CD4-positive, alpha-beta T cell treated with Interferon alpha-2 for 1 hour (primary cell): ENCODE measurements at regions not wholly inside any gene's neighbourhood (a gene's known extent, or its start where the extent isn't known, plus 50 kb on each side); places are given as distances from the start of the nearest gene placed in this dataset.
"Not testable (repeated sequence)": the region's sequence is repeated elsewhere in the genome, so short reads cannot be mapped to it uniquely, and the experiment has no call there.

Source experiments
- DNase-seq, 2 donors: peaks; one replicate each; pipeline ENCODE4 v3.0.0-alpha.2; 2020 to 2022

DNA sequence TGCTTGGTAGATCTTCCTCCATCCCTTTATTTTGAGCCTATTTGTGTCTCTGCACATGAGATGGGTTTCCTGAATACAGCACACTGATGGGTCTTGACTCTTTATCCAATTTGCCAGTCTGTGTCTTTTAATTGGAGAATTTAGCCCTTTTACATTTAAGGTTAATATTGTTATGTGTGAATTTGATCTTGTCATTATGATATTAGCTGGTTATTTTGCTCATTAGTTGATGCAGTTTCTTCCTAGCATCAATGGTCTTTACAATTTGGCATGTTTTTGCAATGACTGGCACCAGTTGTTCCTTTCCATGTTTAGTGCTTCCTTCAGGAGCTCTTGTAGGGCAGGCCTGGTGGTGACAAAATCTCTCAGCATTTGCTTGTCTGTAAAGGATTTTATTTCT lies 72.4 kb downstream of the HNRNPD start:
- not testable (repeated sequence) for DNase-seq

DNA sequence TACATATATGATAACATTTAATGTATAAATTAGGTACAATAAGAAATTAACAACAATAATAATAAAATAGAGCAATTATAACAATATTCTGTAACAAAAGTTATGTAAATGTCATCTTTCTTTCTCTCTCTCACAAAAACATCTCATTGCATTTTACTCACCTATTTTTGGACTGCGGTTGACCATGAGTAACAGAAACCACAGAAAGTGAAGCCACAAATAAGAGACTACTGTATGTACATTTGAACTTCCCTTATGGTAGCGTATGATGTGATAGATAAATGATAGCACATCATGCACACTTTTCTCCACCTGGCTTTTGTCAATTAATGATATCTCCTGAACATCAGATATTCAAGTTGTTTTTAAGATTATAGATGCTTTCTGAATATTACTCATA lies 80.5 kb downstream of the HNRNPD start:
- DNase-seq, result peak in 1 of 2 donors; percentile 55

DNA sequence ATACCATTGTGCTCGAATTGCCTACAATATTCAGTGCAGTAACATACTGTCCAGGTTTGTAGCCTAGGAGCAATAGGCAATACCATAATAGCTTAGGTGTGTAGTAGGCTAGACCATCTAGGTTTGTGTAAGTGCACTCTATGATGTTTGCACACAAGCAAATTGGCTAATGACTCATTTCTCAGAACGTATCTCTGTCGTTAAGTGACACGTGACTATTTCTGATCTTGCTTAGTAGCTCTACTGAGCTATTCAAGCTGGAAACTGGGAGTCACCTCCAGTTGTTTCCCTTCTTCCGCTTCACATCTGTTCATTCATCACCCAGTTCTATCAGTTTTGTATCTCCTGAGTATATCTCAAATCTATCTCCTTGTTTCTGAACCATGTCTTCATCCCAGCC lies 86.1 kb downstream of the HNRNPD start:
- no peak for DNase-seq

DNA sequence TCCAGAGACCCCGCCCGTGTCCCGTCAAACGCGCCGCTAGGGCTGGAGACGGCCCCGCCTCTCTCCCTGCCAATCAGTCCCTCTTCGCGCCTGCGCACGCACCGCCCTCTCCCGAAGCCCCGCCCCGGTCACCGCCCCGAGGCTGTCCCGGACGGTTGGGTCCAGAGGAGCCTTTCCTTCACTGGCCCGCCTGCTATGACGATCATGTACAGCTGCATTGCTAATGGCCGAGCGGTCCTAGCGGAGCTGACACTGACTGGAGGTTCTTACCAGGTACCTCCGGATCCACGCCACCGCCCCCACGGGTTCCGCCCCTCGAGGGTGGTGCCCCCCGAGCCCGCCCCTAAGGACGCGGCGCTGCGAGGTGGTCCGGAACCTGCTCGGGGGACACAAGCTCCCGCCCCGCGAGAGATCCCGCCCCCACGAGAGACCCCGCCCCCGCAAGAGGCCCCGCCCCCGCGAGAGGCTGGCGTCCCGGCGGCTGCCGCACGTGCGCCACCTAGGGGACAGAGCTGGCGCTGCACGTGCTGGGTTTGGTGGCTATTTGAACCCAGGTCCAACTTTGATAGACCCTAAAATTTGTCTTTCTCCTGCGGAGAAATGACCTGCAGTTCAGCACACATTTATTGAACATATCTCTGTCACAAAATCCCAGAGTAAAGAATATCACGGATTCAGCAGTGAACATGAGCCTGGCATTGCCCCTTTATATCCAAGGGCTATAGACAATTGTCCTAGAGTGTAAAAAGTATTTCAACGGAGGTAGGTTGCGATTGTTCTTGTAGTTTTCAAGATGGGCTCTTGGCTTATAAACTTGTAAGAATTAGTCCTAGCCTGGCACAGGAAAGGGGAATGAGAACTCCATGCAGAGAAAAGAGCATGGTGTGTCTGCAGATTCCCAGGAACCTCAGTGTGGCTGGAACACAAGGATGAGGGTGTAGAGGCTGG lies 88.7 kb downstream of the HNRNPD start:
- peak; percentile 99 to 100 for DNase-seq

DNA sequence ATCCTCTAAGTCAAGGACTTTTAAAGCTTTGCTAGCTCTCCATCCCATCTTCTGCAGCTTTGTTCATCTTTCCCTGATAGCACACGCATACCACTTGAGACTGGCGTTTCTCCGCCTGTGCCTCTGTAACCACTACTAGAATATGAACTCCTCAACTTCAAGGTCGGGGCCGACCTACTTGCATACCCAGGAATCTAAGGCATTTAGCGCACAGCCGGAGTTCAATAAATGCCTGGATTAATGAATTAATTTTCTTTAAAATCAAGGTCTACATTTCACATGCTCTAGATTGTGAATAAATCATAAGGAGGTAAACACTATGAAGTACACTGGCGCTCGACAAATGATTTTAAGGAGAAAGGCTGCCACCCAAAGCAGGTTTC lies 89.3 kb downstream of the HNRNPD start:
- no peak for DNase-seq

DNA sequence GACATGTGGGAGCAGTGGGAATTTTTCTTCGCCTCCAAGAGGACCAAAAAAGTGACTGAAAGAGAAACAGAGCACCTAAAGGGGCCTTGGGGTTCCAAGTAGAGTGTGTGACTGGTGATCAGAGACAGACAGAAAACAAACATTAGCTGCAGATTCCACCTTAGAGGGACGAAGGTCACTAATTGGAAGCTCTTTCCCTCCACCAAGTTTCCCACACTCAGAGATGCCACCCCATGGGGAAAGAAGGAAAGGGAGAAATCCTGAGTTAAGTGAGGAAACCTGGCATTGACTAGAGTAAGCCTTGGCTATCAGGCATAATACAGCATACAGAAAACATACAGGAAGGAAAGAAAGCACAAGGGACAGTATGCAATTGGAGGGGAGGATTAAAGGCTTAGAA lies 90.9 kb downstream of the HNRNPD start:
- DNase-seq, result no peak

DNA sequence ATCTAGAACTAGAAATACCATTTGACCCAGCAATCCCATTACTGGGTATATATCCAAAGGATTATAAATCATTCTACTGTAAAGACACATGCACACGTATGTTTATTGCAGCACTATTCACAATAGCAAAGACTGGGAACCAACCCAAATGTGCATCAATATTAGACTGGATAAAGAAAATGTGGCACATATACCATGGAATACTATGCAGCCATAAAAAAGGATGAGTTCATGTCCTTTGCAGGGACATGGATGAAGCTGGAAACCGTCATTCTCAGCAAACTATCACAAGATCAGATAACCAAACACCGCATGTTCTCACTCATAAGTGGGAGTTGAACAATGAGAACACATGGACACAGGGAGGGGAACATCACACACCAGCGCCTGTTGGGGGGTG lies 94.2 kb downstream of the HNRNPD start:
- DNase-seq, result not testable (repeated sequence)

DNA sequence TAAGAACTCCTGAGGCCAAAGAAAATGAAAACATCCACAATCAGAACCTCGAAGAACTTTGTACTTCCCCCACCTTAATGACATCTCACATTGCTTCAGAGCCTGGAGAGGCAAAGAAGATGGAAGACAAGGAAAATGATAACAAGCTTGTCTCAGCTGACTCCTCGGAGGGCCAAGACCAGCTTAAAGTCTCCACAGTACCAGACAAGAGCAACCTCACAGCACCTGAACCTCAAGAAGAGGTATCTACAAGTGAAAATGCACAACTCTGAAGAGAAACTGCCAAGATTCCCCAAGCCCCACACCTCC lies 97.5 kb downstream of the HNRNPD start:
- DNase-seq, result no peak

DNA sequence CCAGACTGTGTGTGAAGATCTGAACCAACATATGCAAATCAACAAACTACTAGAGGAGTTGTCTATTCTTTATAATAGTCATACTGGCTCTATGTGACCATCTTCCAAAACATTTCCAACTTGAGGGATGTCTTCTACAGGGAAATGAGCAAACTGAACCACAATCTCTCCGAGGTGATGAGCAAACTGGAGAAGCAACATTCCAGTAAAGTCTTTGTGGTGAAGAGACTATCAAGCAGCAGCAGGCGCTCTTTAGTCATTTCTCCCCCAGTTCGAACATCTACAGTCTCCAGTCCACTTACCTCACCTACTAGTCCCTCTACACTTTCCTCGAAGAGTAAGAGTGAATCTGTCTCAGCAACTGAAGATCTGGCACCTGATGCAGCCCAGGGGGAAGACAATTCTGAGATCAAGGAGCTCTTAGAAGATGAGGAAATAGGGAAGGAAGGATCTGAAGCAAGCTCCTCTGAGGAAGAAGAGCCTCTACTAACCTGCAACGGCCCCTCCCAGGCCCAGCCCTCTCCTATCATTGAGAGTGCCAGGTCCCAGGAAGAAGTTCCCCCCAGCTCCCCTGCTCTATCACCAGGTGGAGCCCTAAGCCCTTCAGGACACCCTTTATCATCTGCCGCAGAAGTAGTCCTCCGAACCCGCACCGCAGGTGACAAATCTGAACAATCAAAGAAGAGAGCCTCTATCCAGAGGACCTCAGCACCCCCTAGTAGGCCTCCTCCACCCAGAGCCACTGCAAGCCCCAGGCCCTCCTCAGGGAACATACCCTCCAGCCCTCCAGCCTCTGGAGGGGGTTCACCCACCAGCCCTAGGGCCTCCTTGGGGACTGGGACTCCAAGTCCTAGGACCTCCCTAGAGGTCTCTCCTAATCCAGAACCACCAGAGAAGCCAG lies 98.1 kb downstream of the HNRNPD start:
- DNase-seq, result peak in 1 of 2 donors; percentile 9

DNA sequence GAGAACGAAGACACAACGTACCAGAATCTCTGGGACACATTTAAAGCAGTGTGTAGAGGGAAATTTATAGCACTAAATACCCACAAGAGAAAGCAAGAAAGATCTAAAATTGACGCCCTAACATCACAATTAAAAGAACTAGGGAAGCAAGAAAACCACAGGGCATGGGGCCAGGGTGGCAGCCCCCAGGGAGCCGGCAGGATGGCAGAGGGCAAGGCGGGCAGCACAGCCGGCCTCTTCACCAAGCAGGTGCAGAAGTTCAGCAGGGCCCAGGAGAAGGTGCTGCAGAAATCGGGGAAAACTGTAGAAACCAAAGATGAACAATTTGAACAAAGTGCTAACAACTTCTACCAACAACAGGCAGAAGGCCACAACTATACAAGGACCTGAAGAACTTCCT lies 99.1 kb downstream of the HNRNPD start:
- DNase-seq, result not testable (repeated sequence)

DNA sequence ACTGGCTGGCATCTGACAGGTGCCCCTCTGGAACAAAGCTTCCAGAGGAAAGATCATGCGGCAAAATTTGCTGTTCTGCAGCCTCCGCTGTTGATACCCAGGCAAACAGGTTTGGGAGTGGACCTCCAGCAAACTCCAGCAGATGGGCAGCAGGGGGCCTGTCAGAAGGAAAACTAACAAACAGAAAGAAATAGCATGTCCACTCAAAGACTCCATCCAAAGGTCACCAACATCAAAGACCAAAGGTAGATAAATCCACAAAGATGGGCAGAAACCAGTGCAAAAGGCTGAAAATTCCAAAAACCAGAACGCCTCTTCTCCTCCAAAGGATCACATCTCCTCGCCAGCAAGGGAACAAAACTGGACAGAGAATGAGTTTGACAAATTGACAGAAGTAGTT lies 101.3 kb downstream of the HNRNPD start:
- DNase-seq, result not testable (repeated sequence)

DNA sequence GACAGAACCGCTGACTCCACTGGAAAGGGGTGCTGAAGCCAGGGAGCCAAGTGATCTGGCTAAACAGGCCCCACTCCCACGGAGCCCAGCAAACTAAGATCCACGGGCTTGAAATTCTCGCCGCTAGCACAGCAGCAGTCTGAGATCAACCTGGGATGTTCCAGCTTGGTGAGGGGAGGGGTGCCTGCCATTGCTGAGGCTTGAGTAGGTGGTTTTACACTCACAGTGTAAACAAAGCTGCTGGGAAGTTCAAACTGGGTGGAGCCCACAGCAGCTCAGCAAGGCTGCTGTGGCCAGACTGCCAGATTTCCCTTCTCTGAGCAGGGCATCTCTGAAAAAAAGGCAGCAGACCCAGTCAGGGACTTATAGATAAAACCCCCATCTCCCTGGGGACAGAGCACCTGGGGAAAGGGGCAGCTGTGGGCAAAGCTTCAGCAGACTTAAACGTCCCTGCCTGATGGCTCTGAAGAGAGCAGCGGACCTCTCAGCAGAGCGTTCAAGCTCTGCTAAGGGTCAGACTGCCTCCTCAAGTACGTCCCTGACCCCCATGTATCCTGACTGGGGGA lies 101.8 kb downstream of the HNRNPD start:
- DNase-seq, result peak in 1 of 2 donors; percentile 41

DNA sequence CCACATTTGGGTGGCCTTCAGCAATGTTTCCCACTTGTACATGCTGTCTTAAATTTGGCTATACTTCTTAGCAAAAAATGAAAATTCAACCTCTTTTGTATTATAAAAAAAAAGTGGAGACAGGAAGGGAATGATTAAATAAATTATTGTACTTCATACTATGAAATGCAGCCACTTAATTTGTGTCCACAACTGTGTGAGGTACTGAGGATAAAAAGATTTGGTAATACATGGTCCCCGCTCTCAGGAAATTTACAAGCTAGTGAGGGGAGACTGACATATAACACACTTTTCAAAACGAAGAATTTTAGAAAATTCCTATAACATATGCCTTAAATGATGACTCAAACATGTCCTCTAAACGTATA lies 105.0 kb downstream of the HNRNPD start:
- DNase-seq, result no peak

DNA sequence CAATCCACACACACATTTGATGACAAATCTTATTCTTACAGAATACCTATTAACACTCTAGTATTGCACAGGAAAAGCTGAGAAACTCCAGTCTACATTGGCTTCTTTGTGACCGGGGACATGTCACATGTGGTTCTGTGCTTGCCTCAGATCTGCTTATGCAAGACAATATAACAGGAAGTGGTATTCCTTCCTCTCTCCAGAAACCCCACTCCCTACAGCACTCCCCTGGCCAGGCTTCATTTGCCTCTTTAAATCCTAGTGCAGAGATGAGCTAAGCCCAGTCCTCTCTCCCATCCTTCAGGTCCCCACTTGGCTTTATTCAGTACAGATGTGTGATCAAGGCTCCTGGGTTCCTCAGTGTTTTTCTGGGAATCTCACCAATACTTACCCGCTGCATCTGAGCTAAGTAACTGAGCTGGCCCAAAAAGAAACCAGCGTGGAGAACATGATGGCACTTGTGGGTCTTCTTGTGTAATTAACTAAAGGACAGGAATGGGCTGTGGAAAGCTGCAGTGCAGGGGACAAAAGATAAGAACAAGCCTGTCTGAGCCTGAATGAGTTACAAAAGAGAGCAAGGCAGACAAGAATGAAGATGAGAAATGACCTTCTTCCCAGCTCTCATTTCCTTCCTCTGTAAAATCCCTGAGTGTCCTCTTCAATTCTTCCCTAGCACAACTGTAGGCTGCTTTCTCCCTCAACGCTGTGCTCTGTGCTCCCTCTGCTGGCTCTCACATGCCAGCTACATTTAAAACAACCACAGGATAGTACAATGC lies 105.6 kb downstream of the HNRNPD start:
- DNase-seq, result peak; percentile 52 to 64

DNA sequence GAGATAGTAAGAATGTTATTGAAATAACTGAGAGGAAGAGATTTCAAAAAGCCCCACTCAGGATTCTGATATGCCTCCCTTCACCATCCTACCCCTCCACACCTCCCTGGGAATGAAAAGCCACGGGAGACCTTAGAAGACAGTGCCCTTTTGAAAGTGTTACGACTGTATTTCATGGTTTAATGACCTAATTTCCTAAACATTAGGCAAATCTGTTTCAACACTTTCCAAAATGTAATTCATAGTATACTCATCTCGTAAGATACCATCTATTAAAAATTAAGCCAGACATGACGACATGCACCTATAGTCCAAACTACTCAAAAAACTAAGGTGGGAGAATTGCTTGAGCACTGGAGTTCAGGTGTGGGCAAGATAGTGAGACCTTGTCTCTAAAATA lies 106.3 kb downstream of the HNRNPD start:
- DNase-seq, result no peak

DNA sequence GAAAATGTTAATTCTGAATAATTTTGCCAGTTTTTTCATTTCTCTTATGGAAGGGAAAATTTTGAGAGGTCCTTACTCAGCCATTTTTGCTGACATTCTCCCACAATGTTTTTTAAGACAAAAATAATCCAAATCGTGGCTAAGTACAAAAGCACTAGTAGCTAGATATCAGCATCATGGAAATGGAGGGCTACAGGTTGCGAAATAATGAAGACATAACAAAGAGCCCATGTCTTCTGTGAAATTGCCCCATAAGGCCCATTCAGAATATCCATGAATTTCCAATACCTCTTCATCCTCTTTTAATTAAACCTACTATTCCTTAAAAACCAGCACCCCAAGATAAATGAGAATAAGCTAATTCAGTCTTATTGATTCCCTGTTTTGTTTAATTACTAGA lies 107.4 kb downstream of the HNRNPD start:
- DNase-seq, result no peak

DNA sequence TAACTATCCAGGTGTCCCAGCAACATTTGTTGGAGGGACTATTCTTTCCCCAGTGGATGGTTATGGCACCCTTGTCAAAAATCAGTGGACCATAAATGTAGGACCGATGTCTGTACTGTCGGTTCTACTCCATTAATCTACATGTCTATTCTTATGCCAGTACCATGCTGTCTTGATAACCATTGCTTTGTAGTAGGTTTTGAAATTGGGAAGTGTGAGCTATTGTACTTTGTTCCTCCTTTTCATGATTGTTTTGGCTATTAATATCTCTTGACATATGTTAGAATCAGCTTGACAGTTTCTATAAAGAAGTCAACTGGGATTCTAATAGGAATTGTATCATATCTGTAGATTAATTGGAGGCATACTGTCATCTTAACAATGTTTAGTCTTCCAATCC lies 112.7 kb downstream of the HNRNPD start:
- DNase-seq, result no peak

DNA sequence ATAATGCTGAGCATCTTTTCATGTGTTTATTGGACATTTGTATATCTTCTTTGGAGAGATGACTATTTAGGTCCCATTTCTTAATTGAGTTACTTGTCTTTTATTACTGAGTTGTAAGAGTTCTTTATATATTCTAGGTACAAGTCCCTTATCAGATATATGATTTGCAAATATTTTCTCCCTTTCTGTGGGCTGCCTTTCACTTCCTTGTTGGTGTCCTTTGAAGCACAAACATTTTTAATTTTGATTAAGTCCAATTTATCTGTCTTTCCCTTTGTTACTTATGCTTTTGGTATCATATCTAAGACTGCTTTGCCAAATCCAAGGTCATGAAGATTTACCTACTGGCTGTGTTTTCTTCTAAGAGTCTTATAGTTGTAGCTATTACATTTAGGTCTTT lies 113.2 kb downstream of the HNRNPD start:
- DNase-seq, result no peak

DNA sequence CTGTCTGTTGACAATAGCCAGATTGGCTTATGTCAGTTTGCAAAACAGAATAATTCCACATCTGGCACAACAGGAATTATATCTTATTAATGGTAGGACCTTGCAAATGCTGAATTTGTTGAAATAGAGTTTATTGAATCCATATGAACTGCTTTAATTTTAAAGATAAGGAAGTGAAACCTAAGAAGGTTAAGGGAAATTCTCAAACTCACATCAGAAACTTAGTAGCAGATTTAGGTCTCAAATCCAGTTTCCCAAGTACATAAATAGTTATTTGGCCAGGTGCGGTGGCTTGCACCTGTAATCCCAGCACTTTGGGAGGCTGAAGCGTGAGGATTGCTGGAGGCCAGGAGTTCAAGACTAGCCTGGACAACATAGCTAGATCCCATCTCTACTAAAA lies 117.1 kb downstream of the HNRNPD start:
- no peak for DNase-seq

DNA sequence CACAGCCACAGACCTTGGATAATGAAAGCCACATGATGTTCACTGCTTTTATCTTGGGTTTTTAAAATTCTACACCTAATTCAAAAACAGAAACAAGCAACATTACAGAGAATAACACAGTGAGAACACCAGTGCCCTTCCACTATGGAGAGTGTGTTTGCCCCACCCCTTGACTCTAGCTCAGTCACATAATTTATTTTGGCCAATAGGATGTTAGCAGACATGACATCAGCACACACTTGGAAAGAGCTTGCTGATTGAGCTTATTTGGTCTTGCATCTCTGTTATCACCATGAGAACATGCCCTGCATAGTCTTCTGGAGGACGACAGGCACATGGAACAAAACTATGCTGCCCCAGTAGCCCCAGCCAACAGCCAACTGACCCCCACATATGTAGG lies 118.1 kb downstream of the HNRNPD start:
- no peak for DNase-seq

DNA sequence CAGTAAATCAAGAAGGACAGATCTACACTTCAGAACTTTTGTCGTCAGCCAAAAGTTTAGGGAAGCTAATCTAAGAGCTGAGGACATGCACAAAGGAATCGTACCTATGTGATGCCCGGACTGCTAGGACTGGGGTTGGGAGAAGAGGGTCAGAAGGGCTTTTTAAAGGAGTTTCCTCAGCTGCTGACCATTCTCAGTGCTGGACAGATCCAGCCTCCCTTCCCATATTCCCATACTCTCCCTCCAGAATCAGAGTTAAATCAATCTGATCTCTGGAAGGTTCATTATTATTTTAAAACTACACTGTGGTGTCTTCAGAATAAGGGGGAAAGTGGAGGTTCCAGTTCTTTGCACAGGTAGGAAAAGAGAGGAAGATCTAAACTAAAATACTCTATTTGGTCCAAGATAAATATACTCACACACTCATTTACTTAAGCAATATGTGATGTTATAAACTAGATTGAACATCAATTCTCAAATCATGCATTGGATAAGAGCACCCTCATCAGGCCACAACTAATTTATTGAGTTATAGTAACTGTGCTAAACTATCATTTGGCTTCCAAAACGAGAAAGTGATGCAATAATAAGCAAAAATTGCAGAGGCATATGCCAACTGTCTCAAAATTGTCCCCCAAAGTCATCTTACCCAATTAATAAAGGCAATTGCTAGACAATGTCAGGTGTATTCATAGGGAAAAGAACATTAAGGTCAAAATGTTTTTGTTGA lies 124.7 kb downstream of the HNRNPD start:
- no peak for DNase-seq

DNA sequence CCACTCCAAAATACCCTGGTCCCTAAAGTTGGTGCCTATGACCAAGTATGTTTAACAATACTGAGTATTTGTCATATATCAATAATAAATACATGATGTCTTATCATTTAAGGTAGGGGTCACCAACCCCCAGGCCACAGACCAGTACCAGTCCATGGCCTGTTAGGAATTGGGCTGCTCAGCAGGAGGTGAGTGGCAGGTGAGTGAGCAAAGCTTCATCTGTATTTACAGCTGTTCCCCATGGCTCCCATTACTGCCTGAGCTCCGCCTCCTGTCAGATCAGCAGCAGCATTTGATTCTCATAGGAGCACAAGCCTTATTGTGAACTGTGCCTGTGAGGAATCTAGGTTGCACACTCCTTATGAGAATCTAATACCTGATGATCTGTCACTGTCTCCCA lies 126.2 kb downstream of the HNRNPD start:
- no peak for DNase-seq
